Transverse colon (tissue), 4 donors: ENCODE measurements at regions not wholly inside any gene's neighbourhood (a gene's known extent, or its start where the extent isn't known, plus 50 kb on each side); places are given as distances from the start of the nearest gene placed in this dataset.

Experiments
- DNase-seq: peaks from one replicate; pipeline ENCODE4 v3.0.0-alpha.2; 2019
- H3K27ac ChIP-seq, 4 donors: fragments of 200-600 bp; sonication (generic); 2 replicates each; pipeline ENCODE4 v1.5.1; 2016 to 2018; ENCODE audit warnings: inconsistent platforms in 4 of 4
- H3K27me3 ChIP-seq: fragments of 200-600 bp; sonication (generic); 2 replicates; pipeline ENCODE4 v1.5.1; 2017; ENCODE audit warnings: inconsistent platforms
- H3K36me3 ChIP-seq, 4 donors: fragments of 200-600 bp; sonication (generic); 2 replicates each; pipeline ENCODE4 v1.5.1; 2017 to 2019; ENCODE audit warnings: inconsistent platforms in 4 of 4
- H3K4me1 ChIP-seq, 4 donors: fragments of 200-600 bp; sonication (generic); 2 replicates each; pipeline ENCODE4 v1.5.1; 2017 to 2020; ENCODE audit warnings: inconsistent platforms in 4 of 4
- H3K4me3 ChIP-seq, 4 donors: fragments of 200-600 bp; sonication (generic); 1 replicate in 1 of 4; 2 replicates in 3 of 4; pipeline versions ENCODE4 v1.5.1 to v1.6.1; 2017 to 2019; ENCODE audit warnings: inconsistent platforms in 4 of 4
- H3K9me3 ChIP-seq, 2 donors: fragments of 200-600 bp; sonication (generic); 2 replicates each; pipeline ENCODE4 v1.5.1; 2017 to 2019; ENCODE audit warnings: inconsistent platforms in 2 of 2
- CTCF ChIP-seq, 5 experiments: fragments of 200-600 bp in 3 of 5; fragments of 450-650 bp in 2 of 5; sonication (generic) in 3 of 5; IDR thresholded peaks; 1 replicate in 2 of 5; 2 replicates in 3 of 5; pipeline ENCODE4 v1.5.1; 2016 to 2017; ENCODE audit warnings: antibody characterized with exemption in 5 of 5, inconsistent platforms in 3 of 5, mild to moderate bottlenecking in 2 of 5, moderate library complexity in 1 of 5
- EP300 ChIP-seq: sonication (generic); formaldehyde crosslinking; IDR thresholded peaks from one replicate; pipeline ENCODE4 v1.6.1; 2017; ENCODE audit warnings: antibody characterized with exemption, low read depth
- POLR2A ChIP-seq: fragments of 450-650 bp; IDR thresholded peaks from one replicate; pipeline ENCODE4 v1.6.1; 2016; ENCODE audit warnings: antibody characterized with exemption, mild to moderate bottlenecking, moderate library complexity
- POLR2AphosphoS5 ChIP-seq, 3 donors: sonication (generic); formaldehyde crosslinking; IDR thresholded peaks; one replicate each; pipeline ENCODE4 v1.6.1; 2016; ENCODE audit warnings: antibody characterized with exemption in 3 of 3
- WGBS, 2 donors: methylation state at CpG; one replicate each; pipeline ENCODE4 v1.1.5; 2018; ENCODE audit warnings: low coverage in 1 of 2; 5-methylcytosine and 5-hydroxymethylcytosine counted together
- in situ Hi-C, 4 donors: fragments of 200-750 bp; cut with MboI; loops; one replicate each; pipeline versions ENCODE4 v1.15.0 to v1.15.1; 2017; ENCODE audit warnings: low sequenced_read_pairs in 3 of 4, low pct_ligation_motif_present in 1 of 4, low pct_unique_long_range_greater_than_20kb in 1 of 4
- intact Hi-C: fragments of 100-400 bp; cut with DNase I; formaldehyde crosslinking; loops from one replicate; pipeline ENCODE4 v1.15.1; 2023; ENCODE audit warnings: low total_unique reads

GRCh38 chr10:31120392-31120791, 88.7 kb upstream of the ZNF438 start:
- no peak overlapping the region for H3K4me3 ChIP-seq
- in situ Hi-C loops, result no loop called here
- 50 to 63% methylated on average over 1 of the region's 1 CpG for WGBS, 2 donors
- H3K9me3 ChIP-seq, result no peaks in the 10 kb centered on the region
- no peaks in the 10 kb centered on the region for H3K27me3 ChIP-seq
- no peak for DNase-seq
- H3K36me3 ChIP-seq, result no peaks in the 10 kb centered on the region
- peaks cover 0 to 6% (median 0%) of the 10 kb centered on the region in 4 donors for H3K4me1 ChIP-seq
- peak overlapping the region; percentile 22 to 44 (median 32) for H3K27ac ChIP-seq
- no peak for TF ChIP-seq POLR2AphosphoS5 (IDR thresholded peaks at IDR 0.05)
- TF ChIP-seq EP300, result no peak
- TF ChIP-seq POLR2A, result no peak
- no peak for TF ChIP-seq CTCF (IDR thresholded peaks at IDR 0.05)
- intact Hi-C loops, result no loop called here

- DNase-seq, result no peak
- in situ Hi-C loops (no loop called here), intact Hi-C loops (no loop called here)
- Histone ChIP-seq H3K27ac (peak overlapping the region; percentile 22 to 44 (median 30)), H3K27me3 (no peaks in the 10 kb centered on the region), H3K4me1 (peaks cover 0 to 6% (median 0%) of the 10 kb centered on the region in 4 donors), H3K36me3 (no peaks in the 10 kb centered on the region), H3K4me3 (no peak overlapping the region), H3K9me3 (no peaks in the 10 kb centered on the region)
- WGBS, 2 donors, result 70 to 87% methylated on average over 3 to 7 of the region's 7 CpGs
- TF ChIP-seq POLR2A, result no peak
- no peak for TF ChIP-seq CTCF (IDR thresholded peaks at IDR 0.05)
- no peak for TF ChIP-seq EP300
- TF ChIP-seq POLR2AphosphoS5 (IDR thresholded peaks at IDR 0.05), result no peak
Measured at GRCh38 chr10:31120961-31121685, 89.5 kb upstream of the ZNF438 start.

GRCh38 chr10:31121757-31122577, 90.3 kb upstream of the ZNF438 start:
- Histone ChIP-seq H3K27ac (peak overlapping the region in 2 of 4 donors; percentile 22 to 39), H3K36me3 (no peaks in the 10 kb centered on the region), H3K9me3 (no peaks in the 10 kb centered on the region), H3K4me3 (no peak overlapping the region), H3K4me1 (peaks cover 0 to 6% (median 0%) of the 10 kb centered on the region in 4 donors), H3K27me3 (no peaks in the 10 kb centered on the region)
- in situ Hi-C loops, result no loop called here
- 67 to 79% methylated on average over 3 of the region's 3 CpGs for WGBS, 2 donors
- no peak for TF ChIP-seq POLR2AphosphoS5 (IDR thresholded peaks at IDR 0.05)
- no peak for TF ChIP-seq CTCF (IDR thresholded peaks at IDR 0.05)
- TF ChIP-seq POLR2A, result no peak
- no peak for TF ChIP-seq EP300
- intact Hi-C loops, result no loop called here
- DNase-seq, result no peak

- Histone ChIP-seq H3K9me3 (no peaks in the 10 kb centered on the region), H3K27ac (no peak overlapping the region), H3K27me3 (no peaks in the 10 kb centered on the region), H3K36me3 (no peaks in the 10 kb centered on the region), H3K4me3 (no peak overlapping the region), H3K4me1 (peaks cover 0 to 9% (median 0%) of the 10 kb centered on the region in 4 donors)
- TF ChIP-seq EP300 (no peak), POLR2AphosphoS5 (IDR thresholded peaks at IDR 0.05) (no peak)
- no peak for DNase-seq
- in situ Hi-C loops, result no loop called here
- intact Hi-C loops, result no loop called here
- WGBS, 2 donors, result 88 to 95% methylated on average over 5 to 6 of the region's 6 CpGs
Measured at GRCh38 chr10:31123946-31124345, 92.3 kb upstream of the ZNF438 start.
